Heart left ventricle (tissue), 13 donors: ENCODE measurements at regions not wholly inside any gene's neighbourhood (a gene's known extent, or its start where the extent isn't known, plus 50 kb on each side); places are given as distances from the start of the nearest gene placed in this dataset.

Experiments used
- POLR2A ChIP-seq, 2 donors: fragments of 450-650 bp; IDR thresholded peaks; one replicate each; pipeline ENCODE4 v1.6.1; 2017; ENCODE audit warnings: antibody characterized with exemption in 2 of 2, mild to moderate bottlenecking in 2 of 2, moderate library complexity in 2 of 2
- TF ChIP-seq, protein P1 (sequence below), 12 donors: fragments of 200-600 bp; sonication (generic) in 4 of 12; IDR thresholded peaks; one replicate each; pipeline versions ENCODE4 v1.5.0 to v1.8.0; 2018 to 2022; ENCODE audit warnings: antibody characterized with exemption in 12 of 12, mild to moderate bottlenecking in 5 of 12
- donor health status: ischemic (EF 13 %, LVEDD 7.1; RV severe dilation, severe dysfunction).
- donor health status: DM: no; HTN: yes; CAD: no.
- donor health status: DM: no; HTN: no; CAD: no.
- donor health status: ischemic (EF 25% LVEDD 6.9; RV normal size, moderate dysfunction).
- donor health status: ischemic (EF 25% LVEDD 5.7; RV mildly dilated, moderate dysfunction).
- donor health status: ischemic (EF 35%, LVEDD 5.7; RV mildly dilated, moderate dysfunction).
- donor health status: nonischemic (EF 11% LVEDD 7.7; RV severe dilation, severe dysfunction).
- donor health status: DM: yes; HTN: yes; CAD: no.
- donor health status: PGD.
- donor health status: ischemic (EF 29% LVEDD 5.4; RV normal size, mild dysfunction).
- donor health status: nonischemic (EF 23%, LVEDD 6.1; RV moderate dilation, normal function).

DNA sequence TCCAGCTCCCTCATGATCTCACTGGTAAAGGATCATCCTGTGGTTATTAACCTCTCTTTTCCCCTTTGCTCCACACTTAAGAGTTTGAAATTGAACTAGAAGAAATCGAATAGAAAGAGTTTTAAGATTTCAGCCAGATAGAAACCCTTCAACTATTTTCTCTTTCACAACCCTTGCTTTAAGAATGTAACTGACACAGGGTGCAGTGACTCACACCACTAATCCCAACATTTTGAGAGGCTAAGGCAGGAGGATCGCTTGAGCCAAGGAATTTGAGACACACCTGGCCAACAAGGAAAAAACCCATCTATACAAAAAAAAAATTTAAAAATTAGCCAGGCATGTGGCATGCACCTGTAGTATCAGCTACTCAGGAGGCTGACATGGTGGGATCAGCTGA, 150.7 kb upstream of the NLGN4Y start:
- TF ChIP-seq, protein P1, sequence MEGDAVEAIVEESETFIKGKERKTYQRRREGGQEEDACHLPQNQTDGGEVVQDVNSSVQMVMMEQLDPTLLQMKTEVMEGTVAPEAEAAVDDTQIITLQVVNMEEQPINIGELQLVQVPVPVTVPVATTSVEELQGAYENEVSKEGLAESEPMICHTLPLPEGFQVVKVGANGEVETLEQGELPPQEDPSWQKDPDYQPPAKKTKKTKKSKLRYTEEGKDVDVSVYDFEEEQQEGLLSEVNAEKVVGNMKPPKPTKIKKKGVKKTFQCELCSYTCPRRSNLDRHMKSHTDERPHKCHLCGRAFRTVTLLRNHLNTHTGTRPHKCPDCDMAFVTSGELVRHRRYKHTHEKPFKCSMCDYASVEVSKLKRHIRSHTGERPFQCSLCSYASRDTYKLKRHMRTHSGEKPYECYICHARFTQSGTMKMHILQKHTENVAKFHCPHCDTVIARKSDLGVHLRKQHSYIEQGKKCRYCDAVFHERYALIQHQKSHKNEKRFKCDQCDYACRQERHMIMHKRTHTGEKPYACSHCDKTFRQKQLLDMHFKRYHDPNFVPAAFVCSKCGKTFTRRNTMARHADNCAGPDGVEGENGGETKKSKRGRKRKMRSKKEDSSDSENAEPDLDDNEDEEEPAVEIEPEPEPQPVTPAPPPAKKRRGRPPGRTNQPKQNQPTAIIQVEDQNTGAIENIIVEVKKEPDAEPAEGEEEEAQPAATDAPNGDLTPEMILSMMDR (IDR thresholded peaks at IDR 0.05), result no peak
- TF ChIP-seq POLR2A (IDR thresholded peaks at IDR 0.05), result no peak
